ENCODE measurements at regions not wholly inside any gene's neighbourhood (a gene's known extent, or its start where the extent isn't known, plus 50 kb on each side); places are given as distances from the start of the nearest gene placed in this dataset.

DNA sequence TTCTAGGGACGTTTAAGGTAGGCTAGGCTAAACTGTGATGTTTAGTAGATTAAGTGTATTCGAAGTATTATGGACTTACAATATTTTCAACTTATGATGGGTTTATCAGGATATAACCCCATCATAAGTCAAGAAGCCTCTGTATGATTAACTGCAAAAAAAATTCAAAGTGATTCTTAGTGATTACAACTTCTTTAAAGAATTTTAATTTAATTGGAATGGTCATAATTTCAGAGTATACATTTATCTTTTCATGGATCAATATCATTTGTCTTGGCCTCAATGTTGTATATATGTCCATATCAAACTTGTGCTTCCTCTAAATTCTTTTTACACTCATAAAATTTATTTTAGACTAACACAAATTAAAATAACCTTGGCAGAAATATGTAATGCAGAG is 183.3 kb upstream of the LRP1B start:
- TF ChIP-seq CTCF (conservative IDR thresholded peaks at IDR 0.05; ENCODE audit: low read length) (no peak), EZH2phosphoT487 (IDR thresholded peaks at IDR 0.05; ENCODE audit: borderline replicate concordance) (no peak)

All from Loucy (cell line).